ENCODE measurements at regions not wholly inside any gene's neighbourhood (a gene's known extent, or its start where the extent isn't known, plus 50 kb on each side); places are given as distances from the start of the nearest gene placed in this dataset.

GRCh38 chr5:39811381-39811780 is 386.6 kb upstream of the DAB2 start:
- TF ChIP-seq, protein P1, sequence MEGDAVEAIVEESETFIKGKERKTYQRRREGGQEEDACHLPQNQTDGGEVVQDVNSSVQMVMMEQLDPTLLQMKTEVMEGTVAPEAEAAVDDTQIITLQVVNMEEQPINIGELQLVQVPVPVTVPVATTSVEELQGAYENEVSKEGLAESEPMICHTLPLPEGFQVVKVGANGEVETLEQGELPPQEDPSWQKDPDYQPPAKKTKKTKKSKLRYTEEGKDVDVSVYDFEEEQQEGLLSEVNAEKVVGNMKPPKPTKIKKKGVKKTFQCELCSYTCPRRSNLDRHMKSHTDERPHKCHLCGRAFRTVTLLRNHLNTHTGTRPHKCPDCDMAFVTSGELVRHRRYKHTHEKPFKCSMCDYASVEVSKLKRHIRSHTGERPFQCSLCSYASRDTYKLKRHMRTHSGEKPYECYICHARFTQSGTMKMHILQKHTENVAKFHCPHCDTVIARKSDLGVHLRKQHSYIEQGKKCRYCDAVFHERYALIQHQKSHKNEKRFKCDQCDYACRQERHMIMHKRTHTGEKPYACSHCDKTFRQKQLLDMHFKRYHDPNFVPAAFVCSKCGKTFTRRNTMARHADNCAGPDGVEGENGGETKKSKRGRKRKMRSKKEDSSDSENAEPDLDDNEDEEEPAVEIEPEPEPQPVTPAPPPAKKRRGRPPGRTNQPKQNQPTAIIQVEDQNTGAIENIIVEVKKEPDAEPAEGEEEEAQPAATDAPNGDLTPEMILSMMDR (conservative IDR thresholded peaks at IDR 0.05; ENCODE audit: low read depth, low read length), result no peak
- TF ChIP-seq EZH2 (IDR thresholded peaks at IDR 0.05; ENCODE audit: low read length, unreplicated experiment), result no peak
